ENCODE measurements at regions not wholly inside any gene's neighbourhood (a gene's known extent, or its start where the extent isn't known, plus 50 kb on each side); places are given as distances from the start of the nearest gene placed in this dataset.
"Not testable (repeated sequence)": the region's sequence is repeated elsewhere in the genome, so short reads cannot be mapped to it uniquely, and the experiment has no call there.

DNA sequence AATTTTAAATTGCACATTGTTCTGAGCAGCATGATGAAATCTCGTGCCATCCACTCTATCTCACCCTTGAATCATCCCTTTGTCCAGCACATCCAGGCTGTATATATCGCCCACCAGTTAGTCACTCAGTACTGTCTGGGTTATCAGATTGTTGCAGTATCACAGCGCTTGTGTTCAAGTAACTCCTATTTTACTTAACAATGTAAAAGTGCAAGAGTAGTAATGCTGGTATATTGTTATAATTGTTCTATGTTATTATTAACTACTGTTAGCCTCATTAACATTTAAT, 82.8 kb upstream of the NBPF26 start:
- H3K27ac Mint-ChIP-seq (ENCODE audit: unreplicated experiment); H3K36me3 ChIP-seq (ENCODE audit: control insufficient read depth, insufficient read depth, low read length); BruUV-seq (replicated peaks); H3K4me1 Mint-ChIP-seq (ENCODE audit: low read depth, unreplicated experiment); H3K9me3 ChIP-seq; CTCF ChIA-PET; H3K4me3 Mint-ChIP-seq (ENCODE audit: unreplicated experiment); POLR2A ChIA-PET; H3K27me3 ChIP-seq (replicated peaks; ENCODE audit: control insufficient read depth, insufficient read depth, low read length); H3K27me3 Mint-ChIP-seq (ENCODE audit: insufficient read depth, unreplicated experiment); intact Hi-C loops (cut with micrococcal nuclease; ENCODE audit: unreplicated experiment); H3K36me3 Mint-ChIP-seq (ENCODE audit: insufficient read depth, unreplicated experiment); H3K4me3 ChIP-seq (ENCODE audit: low read depth, low read length); H3K9me3 Mint-ChIP-seq (ENCODE audit: unreplicated experiment); H3K4me1 ChIP-seq; DNase-seq: not testable (repeated sequence)

DNA sequence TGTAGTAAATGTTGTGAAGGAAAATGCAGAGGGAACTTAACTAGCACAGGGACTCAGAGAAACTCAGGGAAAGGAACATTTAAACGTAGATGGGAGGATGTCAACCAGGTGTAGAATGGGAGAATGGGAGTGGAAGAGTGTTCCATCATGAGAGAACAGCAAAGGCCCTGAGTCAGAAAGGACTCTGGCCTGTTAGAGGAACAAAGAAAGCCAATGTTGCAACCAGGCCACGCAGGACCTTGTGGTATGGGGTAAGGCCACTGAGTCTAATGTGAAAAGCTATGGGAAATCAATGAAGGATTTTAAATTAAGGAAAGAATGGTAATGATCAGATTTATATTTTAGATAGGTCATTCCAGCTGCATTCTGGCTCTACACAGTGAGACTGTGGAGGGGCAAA, 76.6 kb upstream of the NBPF26 start:
- POLR2A ChIA-PET; intact Hi-C loops (cut with micrococcal nuclease; ENCODE audit: unreplicated experiment); CTCF ChIA-PET; H3K27me3 ChIP-seq (replicated peaks; ENCODE audit: control insufficient read depth, insufficient read depth, low read length); H3K36me3 Mint-ChIP-seq (ENCODE audit: insufficient read depth, unreplicated experiment); DNase-seq; H3K27ac Mint-ChIP-seq (ENCODE audit: unreplicated experiment); H3K9me3 Mint-ChIP-seq (ENCODE audit: unreplicated experiment); H3K4me1 ChIP-seq; H3K4me1 Mint-ChIP-seq (ENCODE audit: low read depth, unreplicated experiment); H3K36me3 ChIP-seq (ENCODE audit: control insufficient read depth, insufficient read depth, low read length); H3K9me3 ChIP-seq; H3K4me3 ChIP-seq (ENCODE audit: low read depth, low read length); BruUV-seq (replicated peaks); H3K4me3 Mint-ChIP-seq (ENCODE audit: unreplicated experiment); H3K27me3 Mint-ChIP-seq (ENCODE audit: insufficient read depth, unreplicated experiment): not testable (repeated sequence)

DNA sequence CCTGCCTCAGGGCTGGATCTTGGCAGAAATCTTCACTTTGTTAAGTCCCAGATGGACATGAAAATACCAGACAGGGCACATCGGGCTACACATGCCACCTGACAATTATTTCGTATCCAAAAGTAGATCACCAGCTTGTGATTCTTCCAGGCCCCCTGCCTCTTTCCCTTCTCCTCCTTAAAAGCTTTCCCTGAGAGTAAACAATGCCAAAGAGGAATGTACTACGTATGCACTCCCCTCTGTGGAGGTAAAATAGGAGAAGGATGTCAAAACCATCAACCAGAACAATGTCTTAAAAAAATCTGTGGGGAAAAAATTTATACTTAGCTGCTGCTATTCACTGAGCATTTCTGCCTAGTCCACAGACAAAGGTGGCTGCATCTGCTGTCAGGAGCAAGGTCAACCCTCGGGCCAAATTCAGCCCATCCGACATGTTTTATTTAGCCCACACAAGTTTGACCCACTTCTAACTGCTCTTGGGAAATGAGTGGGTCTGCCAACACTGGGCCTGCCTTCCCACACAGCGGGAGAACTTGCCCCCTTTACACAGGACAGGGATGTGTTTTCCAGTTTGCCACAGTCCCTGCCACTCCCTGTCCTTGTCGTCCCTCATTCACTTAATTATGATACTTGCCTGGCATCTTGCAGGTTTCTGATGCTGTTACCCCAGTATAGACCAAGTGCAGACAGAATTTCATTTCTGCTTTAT, 74.7 kb upstream of the NBPF26 start:
- H3K4me1 ChIP-seq; H3K27me3 ChIP-seq (replicated peaks; ENCODE audit: control insufficient read depth, insufficient read depth, low read length); H3K9me3 Mint-ChIP-seq (ENCODE audit: unreplicated experiment); BruUV-seq (replicated peaks); H3K4me1 Mint-ChIP-seq (ENCODE audit: low read depth, unreplicated experiment); CTCF ChIA-PET; H3K9me3 ChIP-seq; POLR2A ChIA-PET; H3K36me3 ChIP-seq (ENCODE audit: control insufficient read depth, insufficient read depth, low read length); intact Hi-C loops (cut with micrococcal nuclease; ENCODE audit: unreplicated experiment); DNase-seq; H3K4me3 ChIP-seq (ENCODE audit: low read depth, low read length); H3K4me3 Mint-ChIP-seq (ENCODE audit: unreplicated experiment); H3K27ac Mint-ChIP-seq (ENCODE audit: unreplicated experiment); H3K27me3 Mint-ChIP-seq (ENCODE audit: insufficient read depth, unreplicated experiment); H3K36me3 Mint-ChIP-seq (ENCODE audit: insufficient read depth, unreplicated experiment): not testable (repeated sequence)

GRCh38 chr1:120649730-120650129, 74.0 kb upstream of the NBPF26 start:
- CTCF ChIA-PET, POLR2A ChIA-PET: not testable (repeated sequence)

GRCh38 chr1:120654114-120654513, 69.6 kb upstream of the NBPF26 start:
- H3K27me3 ChIP-seq (replicated peaks; ENCODE audit: control insufficient read depth, insufficient read depth, low read length); DNase-seq; POLR2A ChIA-PET; H3K27me3 Mint-ChIP-seq (ENCODE audit: insufficient read depth, unreplicated experiment); H3K36me3 ChIP-seq (ENCODE audit: control insufficient read depth, insufficient read depth, low read length); H3K4me3 ChIP-seq (ENCODE audit: low read depth, low read length); H3K4me1 Mint-ChIP-seq (ENCODE audit: low read depth, unreplicated experiment); H3K9me3 Mint-ChIP-seq (ENCODE audit: unreplicated experiment); CTCF ChIA-PET; H3K4me3 Mint-ChIP-seq (ENCODE audit: unreplicated experiment); H3K9me3 ChIP-seq; BruUV-seq (replicated peaks); intact Hi-C loops (cut with micrococcal nuclease; ENCODE audit: unreplicated experiment); H3K4me1 ChIP-seq; H3K27ac Mint-ChIP-seq (ENCODE audit: unreplicated experiment); H3K36me3 Mint-ChIP-seq (ENCODE audit: insufficient read depth, unreplicated experiment): not testable (repeated sequence)

More at GRCh38 chr1:120649730-120650129, 74.0 kb upstream of the NBPF26 start:
- DNase-seq; H3K9me3 Mint-ChIP-seq (ENCODE audit: unreplicated experiment); H3K4me1 Mint-ChIP-seq (ENCODE audit: low read depth, unreplicated experiment); BruUV-seq (replicated peaks); H3K27me3 ChIP-seq (replicated peaks; ENCODE audit: control insufficient read depth, insufficient read depth, low read length); H3K36me3 Mint-ChIP-seq (ENCODE audit: insufficient read depth, unreplicated experiment); H3K4me3 Mint-ChIP-seq (ENCODE audit: unreplicated experiment); H3K4me1 ChIP-seq; intact Hi-C loops (cut with micrococcal nuclease; ENCODE audit: unreplicated experiment); H3K4me3 ChIP-seq (ENCODE audit: low read depth, low read length); H3K36me3 ChIP-seq (ENCODE audit: control insufficient read depth, insufficient read depth, low read length); H3K9me3 ChIP-seq; H3K27ac Mint-ChIP-seq (ENCODE audit: unreplicated experiment); H3K27me3 Mint-ChIP-seq (ENCODE audit: insufficient read depth, unreplicated experiment): not testable (repeated sequence)

GRCh38 chr1:120655394-120655793, 68.4 kb upstream of the NBPF26 start:
- H3K27me3 Mint-ChIP-seq (ENCODE audit: insufficient read depth, unreplicated experiment); H3K4me1 Mint-ChIP-seq (ENCODE audit: low read depth, unreplicated experiment); intact Hi-C loops (cut with micrococcal nuclease; ENCODE audit: unreplicated experiment); CTCF ChIA-PET; H3K27me3 ChIP-seq (replicated peaks; ENCODE audit: control insufficient read depth, insufficient read depth, low read length); H3K27ac Mint-ChIP-seq (ENCODE audit: unreplicated experiment); H3K9me3 ChIP-seq; H3K4me3 ChIP-seq (ENCODE audit: low read depth, low read length); H3K36me3 ChIP-seq (ENCODE audit: control insufficient read depth, insufficient read depth, low read length); BruUV-seq (replicated peaks); DNase-seq; POLR2A ChIA-PET; H3K9me3 Mint-ChIP-seq (ENCODE audit: unreplicated experiment); H3K4me1 ChIP-seq; H3K4me3 Mint-ChIP-seq (ENCODE audit: unreplicated experiment); H3K36me3 Mint-ChIP-seq (ENCODE audit: insufficient read depth, unreplicated experiment): not testable (repeated sequence)

- intact Hi-C loops (cut with micrococcal nuclease; ENCODE audit: unreplicated experiment); H3K9me3 Mint-ChIP-seq (ENCODE audit: unreplicated experiment); POLR2A ChIA-PET; H3K4me3 ChIP-seq (ENCODE audit: low read depth, low read length); H3K27ac Mint-ChIP-seq (ENCODE audit: unreplicated experiment); H3K9me3 ChIP-seq; H3K4me1 Mint-ChIP-seq (ENCODE audit: low read depth, unreplicated experiment); DNase-seq; H3K36me3 Mint-ChIP-seq (ENCODE audit: insufficient read depth, unreplicated experiment); CTCF ChIA-PET; H3K27me3 Mint-ChIP-seq (ENCODE audit: insufficient read depth, unreplicated experiment); H3K36me3 ChIP-seq (ENCODE audit: control insufficient read depth, insufficient read depth, low read length); H3K4me3 Mint-ChIP-seq (ENCODE audit: unreplicated experiment); BruUV-seq (replicated peaks); H3K27me3 ChIP-seq (replicated peaks; ENCODE audit: control insufficient read depth, insufficient read depth, low read length); H3K4me1 ChIP-seq: not testable (repeated sequence)
These were observed 67.6 kb upstream of the NBPF26 start for GRCh38 chr1:120656116-120656515.

All from Caco-2 (cell line).